ENCODE measurements at regions not wholly inside any gene's neighbourhood (a gene's known extent, or its start where the extent isn't known, plus 50 kb on each side); places are given as distances from the start of the nearest gene placed in this dataset.

GRCh38 chr14:44759277-44759676 is 202.5 kb downstream of the KLHL28 start:
- Histone ChIP-seq H3K79me2 (ENCODE audit: insufficient read depth, low read depth, low read length) (no peaks in the 10 kb centered on the region), H3K9me3 (ENCODE audit: low read length) (no peaks in the 10 kb centered on the region), H3K4me1 (ENCODE audit: insufficient read depth, low read length, poor library complexity, severe bottlenecking) (no peaks in the 10 kb centered on the region), H3K27ac (ENCODE audit: low read depth, low read length, poor library complexity, severe bottlenecking) (no peak overlapping the region), H3K36me3 (ENCODE audit: insufficient read depth, low read length) (no peaks in the 10 kb centered on the region), H2AFZ (ENCODE audit: low read length) (no peak overlapping the region), H3K4me2 (ENCODE audit: low read length) (no peak overlapping the region), H3K4me3 (ENCODE audit: low read depth, low read length, poor library complexity, severe bottlenecking) (no peak overlapping the region), H4K20me1 (ENCODE audit: insufficient read depth, low read length) (no peaks in the 10 kb centered on the region), H3K9me2 (ENCODE audit: insufficient read depth, low read length) (no peaks in the 10 kb centered on the region)
- BruUV-seq (replicated peaks), result no TSS peak
- CTCF ChIA-PET (ENCODE audit: unreplicated experiment), result no interaction called here
- TF ChIP-seq EZH2phosphoT487 (IDR thresholded peaks at IDR 0.05; ENCODE audit: borderline replicate concordance, low read depth, low read length) (no peak), CTCF (conservative IDR thresholded peaks at IDR 0.05; ENCODE audit: low read length) (no peak)
- POLR2A ChIA-PET, result no interaction called here
- intact Hi-C loops (cut with micrococcal nuclease; ENCODE audit: unreplicated experiment), result no loop called here
- no peak for DNase-seq (ENCODE audit: low spot score)

DNA sequence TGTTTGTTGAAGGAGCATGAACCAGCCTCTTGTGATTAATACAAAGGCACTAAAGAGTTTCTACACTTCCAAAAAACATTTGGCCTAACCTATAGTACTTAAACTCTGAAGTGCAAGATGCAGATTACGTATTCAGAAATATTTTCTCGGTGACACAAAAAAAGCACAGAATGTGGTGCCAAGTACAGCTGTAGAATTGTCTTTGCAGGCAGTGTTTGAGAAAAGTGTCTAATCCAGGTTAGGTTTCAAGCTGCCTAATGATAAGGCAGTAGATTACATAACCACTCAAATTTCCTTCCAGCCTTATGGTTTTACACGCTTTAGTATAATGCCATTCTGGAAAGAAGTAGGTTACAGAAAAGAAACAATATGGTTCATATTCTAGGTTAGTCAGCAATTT is 205.2 kb downstream of the KLHL28 start:
- no TSS peak for BruUV-seq (replicated peaks)
- H3K36me3 ChIP-seq (ENCODE audit: insufficient read depth, low read length), result no peaks in the 10 kb centered on the region
- no peak overlapping the region for H3K27ac ChIP-seq (ENCODE audit: low read depth, low read length, poor library complexity, severe bottlenecking)
- H3K4me3 ChIP-seq (ENCODE audit: low read depth, low read length, poor library complexity, severe bottlenecking), result no peak overlapping the region
- H3K79me2 ChIP-seq (ENCODE audit: insufficient read depth, low read depth, low read length), result no peaks in the 10 kb centered on the region
- ChIA-PET POLR2A (interaction anchor here (0.6 kb wide), 1 partner anchor 1753 kb away, joined by 3 read pairs; no protein-coding TSS in a partner anchor), CTCF (ENCODE audit: unreplicated experiment) (no interaction called here)
- no peak overlapping the region for H2AFZ ChIP-seq (ENCODE audit: low read length)
- intact Hi-C loops (cut with micrococcal nuclease; ENCODE audit: unreplicated experiment), result no loop called here
- no peak overlapping the region for H3K4me2 ChIP-seq (ENCODE audit: low read length)
- H3K4me1 ChIP-seq (ENCODE audit: insufficient read depth, low read length, poor library complexity, severe bottlenecking), result no peaks in the 10 kb centered on the region
- H4K20me1 ChIP-seq (ENCODE audit: insufficient read depth, low read length), result no peaks in the 10 kb centered on the region
- no peaks in the 10 kb centered on the region for H3K9me2 ChIP-seq (ENCODE audit: insufficient read depth, low read length)
- H3K9me3 ChIP-seq (ENCODE audit: low read length), result no peaks in the 10 kb centered on the region
- DNase-seq (ENCODE audit: low spot score), result no peak
- TF ChIP-seq EZH2phosphoT487 (IDR thresholded peaks at IDR 0.05; ENCODE audit: borderline replicate concordance, low read depth, low read length), result no peak
- TF ChIP-seq CTCF (conservative IDR thresholded peaks at IDR 0.05; ENCODE audit: low read length), result no peak

DNA sequence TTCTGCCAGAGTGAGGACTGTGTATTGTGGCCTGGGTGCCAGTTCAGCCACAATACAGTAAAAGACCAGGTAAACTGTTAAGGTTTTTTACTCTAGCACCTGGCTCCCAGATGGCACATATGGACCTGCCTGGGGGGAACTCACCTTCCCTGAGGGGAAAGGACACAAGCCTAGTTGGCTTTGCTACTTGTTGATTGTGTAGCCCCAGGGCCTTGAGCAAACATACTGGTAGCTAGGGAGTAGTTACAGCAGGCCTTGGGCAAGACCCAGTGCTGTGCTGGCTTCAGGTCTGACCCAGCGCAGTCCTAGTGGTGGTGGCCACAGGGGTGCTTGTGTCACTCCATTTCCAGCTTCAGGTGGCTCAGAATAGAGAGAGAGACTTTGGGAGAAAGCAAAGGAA is 216.4 kb downstream of the KLHL28 start:
- H3K4me3 ChIP-seq (ENCODE audit: low read depth, low read length, poor library complexity, severe bottlenecking), result no peak overlapping the region
- no peak overlapping the region for H2AFZ ChIP-seq (ENCODE audit: low read length)
- no peaks in the 10 kb centered on the region for H3K79me2 ChIP-seq (ENCODE audit: insufficient read depth, low read depth, low read length)
- H3K9me2 ChIP-seq (ENCODE audit: insufficient read depth, low read length), result no peaks in the 10 kb centered on the region
- ChIA-PET CTCF (ENCODE audit: unreplicated experiment) (no interaction called here), POLR2A (interaction anchor here (0.9 kb wide), 1 partner anchor 10 kb away, joined by 3 read pairs; no protein-coding TSS in a partner anchor)
- no peaks in the 10 kb centered on the region for H3K9me3 ChIP-seq (ENCODE audit: low read length)
- intact Hi-C loops (cut with micrococcal nuclease; ENCODE audit: unreplicated experiment), result no loop called here
- no peaks in the 10 kb centered on the region for H4K20me1 ChIP-seq (ENCODE audit: insufficient read depth, low read length)
- H3K4me2 ChIP-seq (ENCODE audit: low read length), result no peak overlapping the region
- no peaks in the 10 kb centered on the region for H3K36me3 ChIP-seq (ENCODE audit: insufficient read depth, low read length)
- DNase-seq (ENCODE audit: low spot score), result no peak
- TF ChIP-seq EZH2phosphoT487 (IDR thresholded peaks at IDR 0.05; ENCODE audit: borderline replicate concordance, low read depth, low read length) (no peak), CTCF (conservative IDR thresholded peaks at IDR 0.05; ENCODE audit: low read length) (no peak)
- BruUV-seq (replicated peaks), result no TSS peak
- H3K4me1 ChIP-seq (ENCODE audit: insufficient read depth, low read length, poor library complexity, severe bottlenecking), result no peaks in the 10 kb centered on the region
- H3K27ac ChIP-seq (ENCODE audit: low read depth, low read length, poor library complexity, severe bottlenecking), result no peak overlapping the region

Data from OCI-LY7 (cell line).